H1 (cell line): ENCODE measurements at regions not wholly inside any gene's neighbourhood (a gene's known extent, or its start where the extent isn't known, plus 50 kb on each side); places are given as distances from the start of the nearest gene placed in this dataset.

ENCODE experiments used
- CTCF ChIA-PET: fragments of 300-600 bp; sonication (Branson Sonifier 250); formaldehyde crosslinking; loops from one replicate; lab custom pipeline; 2021; ENCODE audit not compliant: partially characterized antibody; lab: Charles Lee
- POLR2A ChIA-PET: fragments of 300-600 bp; sonication (Branson Sonifier 250); formaldehyde crosslinking; loops from one replicate; lab custom pipeline; 2021; ENCODE audit warnings: inconsistent platforms; ENCODE audit not compliant: partially characterized antibody; lab: Charles Lee
- DNase-seq, 2 experiments: peaks; one replicate each; pipeline versions ENCODE4 v3.0.0 to v3.0.0-alpha.2; 2010 to 2022; ENCODE audit warnings: low spot score in 2 of 2, low read depth in 1 of 2, mixed read lengths in 1 of 2
- FAIRE-seq: peaks from 2 replicates; lab custom pipeline; 2011; peaks lifted over from hg19 to GRCh38; lab: Jason Lieb, UNC
- H2AFZ ChIP-seq: 2 replicates; pipeline ENCODE4 v1.8.1; 2012; ENCODE audit warnings: low read length, inconsistent platforms
- H2AK5ac ChIP-seq: 2 replicates; pipeline ENCODE4 v1.6.1; 2013; ENCODE audit warnings: low read depth, low read length
- H2BK120ac ChIP-seq: replicated peaks from 2 replicates; pipeline ENCODE3; 2013; ENCODE audit warnings: low read depth, low read length, inconsistent platforms
- H2BK12ac ChIP-seq: 2 replicates; pipeline ENCODE4 v1.6.1; 2013; ENCODE audit warnings: low read depth, low read length
- H2BK15ac ChIP-seq: 2 replicates; pipeline ENCODE4 v1.6.1; 2013; ENCODE audit warnings: low read length
- H2BK20ac ChIP-seq: 2 replicates; pipeline ENCODE4 v1.6.1; 2013; ENCODE audit warnings: low read length
- H2BK5ac ChIP-seq: 2 replicates; pipeline ENCODE4 v1.6.1; 2013; ENCODE audit warnings: low read depth, low read length
- H3K14ac ChIP-seq: 2 replicates; pipeline ENCODE4 v1.6.1; 2013; ENCODE audit warnings: inconsistent platforms; ENCODE audit not compliant: insufficient read length
- H3K18ac ChIP-seq: 2 replicates; pipeline ENCODE4 v1.6.1; 2013; ENCODE audit warnings: low read length; ENCODE audit errors: extremely low read depth
- H3K23ac ChIP-seq: 2 replicates; pipeline ENCODE4 v1.6.1; 2013; ENCODE audit warnings: inconsistent platforms; ENCODE audit not compliant: insufficient read length
- H3K23me2 ChIP-seq: 2 replicates; pipeline ENCODE4 v1.6.1; 2013; ENCODE audit warnings: low read depth, low read length
- H3K27ac ChIP-seq: 2 replicates; pipeline ENCODE4 v1.6.1; 2011; ENCODE audit warnings: low read depth, low read length, inconsistent platforms
- H3K27me3 ChIP-seq, 4 experiments: replicated peaks in 1 of 4; 1 replicate in 1 of 4; 2 replicates in 3 of 4; pipeline versions ENCODE4 v1.6.1 to v1.8.1; 2011 to 2013; ENCODE audit warnings: low read length in 3 of 4, mild to moderate bottlenecking in 3 of 4, inconsistent platforms in 2 of 4, mixed read lengths in 2 of 4, moderate library complexity in 1 of 4; ENCODE audit not compliant: control insufficient read depth in 3 of 4, insufficient read depth in 3 of 4; ENCODE audit errors: extremely low read depth in 1 of 4
- H3K36me3 ChIP-seq, 4 experiments: 2 replicates each; pipeline versions ENCODE4 v1.6.1 to v1.8.1; 2011 to 2013; ENCODE audit warnings: mild to moderate bottlenecking in 4 of 4, low read length in 3 of 4, moderate library complexity in 2 of 4, control low read depth in 1 of 4, inconsistent platforms in 1 of 4; ENCODE audit not compliant: insufficient read depth in 4 of 4, control insufficient read depth in 2 of 4
- H3K4ac ChIP-seq: replicated peaks from 2 replicates; pipeline ENCODE3; 2013; ENCODE audit warnings: low read length, low read depth, mixed read lengths, inconsistent platforms; ENCODE audit not compliant: insufficient read length
- H3K4me1 ChIP-seq, 4 experiments: replicated peaks in 1 of 4; 1 replicate in 1 of 4; 2 replicates in 3 of 4; pipeline versions ENCODE4 v1.6.1 to v1.8.1; 2011 to 2013; ENCODE audit warnings: low read length in 3 of 4, inconsistent platforms in 2 of 4, mixed read lengths in 1 of 4; ENCODE audit not compliant: insufficient read depth in 4 of 4, control insufficient read depth in 3 of 4
- H3K4me2 ChIP-seq, 2 experiments: 2 replicates each; pipeline versions ENCODE4 v1.6.1 to v1.8.1; 2011 to 2013; ENCODE audit warnings: low read depth in 2 of 2, low read length in 2 of 2, control low read depth in 1 of 2, inconsistent platforms in 1 of 2, mild to moderate bottlenecking in 1 of 2; ENCODE audit not compliant: insufficient read depth in 1 of 2
- H3K4me3 ChIP-seq, 4 experiments: fragments of 200-600, 300-600 bp in 1 of 4; sonication (generic), shearing (Covaris generic), sonication (Bioruptor Twin) in 1 of 4; 2 replicates each; pipeline versions ENCODE4 v1.5.1 to v1.8.1; 2011 to 2016; ENCODE audit warnings: low read length in 4 of 4, low read depth in 3 of 4, control low read depth in 2 of 4, inconsistent platforms in 2 of 4, mild to moderate bottlenecking in 2 of 4, mixed read lengths in 1 of 4, moderate library complexity in 1 of 4; ENCODE audit not compliant: insufficient read depth in 2 of 4; ENCODE audit errors: extremely low read depth in 1 of 4
- H3K56ac ChIP-seq: replicated peaks from 2 replicates; pipeline ENCODE3; 2013; ENCODE audit warnings: low read depth, mild to moderate bottlenecking, mixed read lengths, low read length, inconsistent platforms; ENCODE audit not compliant: insufficient read length
- H3K79me1 ChIP-seq: 2 replicates; pipeline ENCODE4 v1.6.1; 2013; ENCODE audit warnings: low read depth, low read length, control low read depth
- H3K79me2 ChIP-seq, 2 experiments: 2 replicates each; pipeline versions ENCODE4 v1.6.1 to v1.8.1; 2012 to 2013; ENCODE audit warnings: low read length in 2 of 2, mild to moderate bottlenecking in 2 of 2, inconsistent platforms in 1 of 2; ENCODE audit not compliant: insufficient read depth in 2 of 2, control insufficient read depth in 1 of 2
- H3K9ac ChIP-seq, 4 experiments: replicated peaks in 1 of 4; 1 replicate in 1 of 4; 2 replicates in 3 of 4; pipeline versions ENCODE4 v1.6.1 to v1.8.1; 2011 to 2013; ENCODE audit warnings: low read depth in 3 of 4, low read length in 3 of 4, control low read depth in 2 of 4, mild to moderate bottlenecking in 2 of 4, moderate library complexity in 2 of 4, inconsistent platforms in 1 of 4; ENCODE audit errors: extremely low read depth in 1 of 4
- H3K9me3 ChIP-seq, 2 experiments: 2 replicates each; pipeline versions ENCODE4 v1.6.1 to v1.8.1; 2012 to 2013; ENCODE audit warnings: mild to moderate bottlenecking in 2 of 2, moderate library complexity in 2 of 2, control low read depth in 1 of 2, inconsistent platforms in 1 of 2, low read depth in 1 of 2, low read length in 1 of 2, mixed read lengths in 1 of 2; ENCODE audit not compliant: insufficient read depth in 2 of 2
- H4K20me1 ChIP-seq, 2 experiments: replicated peaks in 1 of 2; 2 replicates each; pipeline versions ENCODE3 to v1.8.1; 2011 to 2013; ENCODE audit warnings: inconsistent platforms in 2 of 2, low read length in 2 of 2, mild to moderate bottlenecking in 1 of 2; ENCODE audit not compliant: insufficient read depth in 2 of 2, control insufficient read depth in 1 of 2
- H4K5ac ChIP-seq: 2 replicates; pipeline ENCODE4 v1.6.1; 2013; ENCODE audit warnings: low read length, low read depth, mixed read lengths, inconsistent platforms; ENCODE audit not compliant: insufficient read length
- H4K8ac ChIP-seq: 2 replicates; pipeline ENCODE4 v1.8.0; 2013; ENCODE audit warnings: mild to moderate bottlenecking, moderate library complexity, low read length, inconsistent platforms; ENCODE audit not compliant: insufficient read depth; ENCODE audit errors: extremely low read depth
- H4K91ac ChIP-seq: replicated peaks from 2 replicates; pipeline ENCODE3; 2013; ENCODE audit warnings: low read length, mixed read lengths, inconsistent platforms; ENCODE audit not compliant: insufficient read length
- BRCA1 ChIP-seq: IDR thresholded peaks from 2 replicates; pipeline ENCODE4 v1.6.1; 2012; ENCODE audit warnings: low read depth, low read length, improper control_type of control experiment
- CREB1 ChIP-seq: IDR thresholded peaks from 2 replicates; pipeline ENCODE4 v1.6.1; 2012; ENCODE audit warnings: inconsistent platforms
- E2F6 ChIP-seq: IDR thresholded peaks from 2 replicates; pipeline ENCODE4 v1.6.1; 2012; ENCODE audit warnings: inconsistent platforms
- EGR1 ChIP-seq: IDR thresholded peaks from 2 replicates; pipeline ENCODE4 v1.6.1; 2011; ENCODE audit warnings: low read depth, low read length, borderline replicate concordance
- EP300 ChIP-seq, 2 experiments: IDR thresholded peaks; 1 replicate in 1 of 2; 2 replicates in 1 of 2; pipeline ENCODE4 v1.6.1; 2011 to 2012; ENCODE audit warnings: low read depth in 2 of 2, low read length in 2 of 2, mild to moderate bottlenecking in 2 of 2, borderline replicate concordance in 1 of 2, inconsistent platforms in 1 of 2, moderate library complexity in 1 of 2
- GTF2F1 ChIP-seq: IDR thresholded peaks from 2 replicates; pipeline ENCODE4 v1.6.1; 2012; ENCODE audit warnings: low read depth, low read length, improper control_type of control experiment, borderline replicate concordance
- JUN ChIP-seq: IDR thresholded peaks from 2 replicates; pipeline ENCODE4 v1.6.1; 2011; ENCODE audit warnings: low read depth, mild to moderate bottlenecking, improper control_type of control experiment, low read length
- KDM1A ChIP-seq: fragments of 200-600, 300-600 bp; sonication (generic); IDR thresholded peaks from 2 replicates; pipeline ENCODE4 v1.7.1; 2016; ENCODE audit warnings: mild to moderate bottlenecking, low read length, borderline replicate concordance
- MAFK ChIP-seq: IDR thresholded peaks from 2 replicates; pipeline ENCODE4 v1.6.1; 2012; ENCODE audit warnings: low read depth, mild to moderate bottlenecking, improper control_type of control experiment, low read length
- PHF8 ChIP-seq: fragments of 200-600 bp; sonication (generic); conservative IDR thresholded peaks from 2 replicates; pipeline ENCODE4 v1.7.1; 2012; ENCODE audit warnings: low read depth, mild to moderate bottlenecking, inconsistent platforms, low read length, moderate library complexity
- POLR2AphosphoS5 ChIP-seq: IDR thresholded peaks from 2 replicates; pipeline ENCODE4 v1.6.1; 2011; ENCODE audit warnings: low read depth, low read length
- SIN3A ChIP-seq, 2 experiments: IDR thresholded peaks in 1 of 2; conservative IDR thresholded peaks in 1 of 2; 2 replicates each; pipeline ENCODE4 v1.6.1; 2011 to 2012; ENCODE audit warnings: low read length in 2 of 2, improper control_type of control experiment in 1 of 2, low read depth in 1 of 2, mild to moderate bottlenecking in 1 of 2
- YY1 ChIP-seq: IDR thresholded peaks from 2 replicates; pipeline ENCODE4 v1.6.1; 2011; ENCODE audit warnings: low read depth, mild to moderate bottlenecking, low read length
- WGBS, 2 experiments: shearing (Covaris generic) in 1 of 2; methylation state at CpG; one replicate each; pipeline versions ENCODE4 v1.1.6 to v1.1.7; 2013 to 2015; ENCODE audit warnings: low lambda C conversion rate in 2 of 2, mixed read lengths in 2 of 2, inconsistent platforms in 1 of 2, low coverage in 1 of 2, missing lambda C conversion rate in 1 of 2; ENCODE audit not compliant: insufficient replicate concordance in 2 of 2, insufficient coverage in 1 of 2, insufficient read length in 1 of 2; ENCODE audit errors: extremely low coverage in 1 of 2, missing lambda C conversion rate in 1 of 2; 5-methylcytosine and 5-hydroxymethylcytosine counted together

- Histone ChIP-seq H3K4me3 (no peak overlapping the region), H3K4me1 (peaks cover 9 to 25% (median 17%) of the 10 kb centered on the region in 4 experiments), H3K27ac (no peak overlapping the region), H2BK12ac (no peak overlapping the region), H3K79me2 (no peaks in the 10 kb centered on the region), H4K20me1 (no peaks in the 10 kb centered on the region), H3K18ac (no peak overlapping the region), H4K8ac (no peak overlapping the region), H3K79me1 (no peaks in the 10 kb centered on the region), H2BK120ac (no peak overlapping the region), H3K4ac (no peak overlapping the region), H2BK15ac (no peak overlapping the region), H4K91ac (no peak overlapping the region), H2AFZ (no peak overlapping the region), H3K4me2 (no peak overlapping the region), H3K14ac (no peak overlapping the region), H3K23ac (no peak overlapping the region), H3K9ac (no peak overlapping the region), H3K56ac (no peak overlapping the region), H3K36me3 (no peaks in the 10 kb centered on the region), H2AK5ac (no peak overlapping the region), H2BK5ac (no peak overlapping the region), H3K27me3 (peaks cover 0 to 2% (median 0%) of the 10 kb centered on the region in 4 experiments; a peak in 1 of 7 replicates), H3K23me2 (no peaks in the 10 kb centered on the region), H3K9me3 (no peaks in the 10 kb centered on the region; a peak in 1 of 4 replicates), H2BK20ac (no peak overlapping the region), H4K5ac (no peak overlapping the region)
- WGBS, 2 experiments = 86% methylated on average over 6 of the region's 6 CpGs; no CpG with 5 or more reads in 1 of the 2 experiments
- POLR2A ChIA-PET = no interaction called here
- DNase-seq (no peak), FAIRE-seq (no peak)
- TF ChIP-seq BRCA1 (no peak), CREB1 (no peak), EP300 (IDR thresholded peaks at IDR 0.05; ENCODE audit: borderline replicate concordance in 1 of 2, low read depth in 2 of 2, low read length in 2 of 2) (no peak), PHF8 (no peak), E2F6 (no peak), GTF2F1 (no peak), KDM1A (no peak), EGR1 (no peak), POLR2AphosphoS5 (no peak), MAFK (no peak), JUN (no peak), SIN3A (conservative IDR thresholded peaks at IDR 0.05 in 1 of 2, IDR thresholded peaks at IDR 0.05 in 1 of 2; ENCODE audit: low read depth in 1 of 2, low read length in 2 of 2) (no peak), YY1 (no peak)
- CTCF ChIA-PET = interaction anchor here (1.1 to 6.1 kb wide), 5 partner anchors 10 to 202 kb away, joined by 3 to 63 read pairs (median 5); no protein-coding TSS in a partner anchor
Observed at GRCh38 chr13:52950436-52950956, 78.1 kb upstream of the OLFM4 start.
